Liver (tissue), 8 donors: ENCODE measurements at regions not wholly inside any gene's neighbourhood (a gene's known extent, or its start where the extent isn't known, plus 50 kb on each side); places are given as distances from the start of the nearest gene placed in this dataset.

ENCODE experiments used
- DNase-seq: peaks from one replicate; pipeline ENCODE4 v3.0.0-alpha.2; 2017; ENCODE audit warnings: low spot score
- H3K27ac ChIP-seq, 2 donors: one replicate each; pipeline ENCODE4 v1.7.0; 2013; ENCODE audit warnings: inconsistent platforms in 2 of 2, low read length in 2 of 2, control low read depth in 1 of 2, low read depth in 1 of 2, mild to moderate bottlenecking in 1 of 2
- H3K27me3 ChIP-seq, 4 donors: one replicate each; pipeline versions ENCODE4 v1.6.1 to v1.7.0; 2013; ENCODE audit warnings: low read length in 3 of 4, inconsistent platforms in 1 of 4, mild to moderate bottlenecking in 1 of 4, moderate library complexity in 1 of 4; ENCODE audit not compliant: control insufficient read depth in 4 of 4, insufficient read depth in 4 of 4
- H3K36me3 ChIP-seq, 4 donors: one replicate each; pipeline versions ENCODE4 v1.6.1 to v1.7.0; 2013; ENCODE audit warnings: low read length in 3 of 4, mild to moderate bottlenecking in 3 of 4, low read depth in 1 of 4, moderate library complexity in 1 of 4; ENCODE audit not compliant: control insufficient read depth in 4 of 4, insufficient read depth in 3 of 4
- H3K4me1 ChIP-seq, 4 donors: one replicate each; pipeline versions ENCODE4 v1.6.1 to v1.7.0; 2013; ENCODE audit warnings: low read length in 3 of 4, mild to moderate bottlenecking in 3 of 4, moderate library complexity in 1 of 4; ENCODE audit not compliant: control insufficient read depth in 4 of 4, insufficient read depth in 4 of 4
- H3K4me3 ChIP-seq, 3 donors: one replicate each; pipeline versions ENCODE4 v1.6.1 to v1.7.0; 2013; ENCODE audit warnings: low read length in 3 of 3, control low read depth in 1 of 3, low read depth in 1 of 3, mild to moderate bottlenecking in 1 of 3
- H3K9ac ChIP-seq, 2 donors: one replicate each; pipeline ENCODE4 v1.7.0; 2013; ENCODE audit warnings: low read length in 2 of 2, mild to moderate bottlenecking in 2 of 2, moderate library complexity in 2 of 2, control low read depth in 1 of 2, low read depth in 1 of 2
- H3K9me3 ChIP-seq, 4 donors: one replicate each; pipeline versions ENCODE4 v1.6.1 to v1.7.0; 2013; ENCODE audit warnings: low read length in 3 of 4; ENCODE audit not compliant: control insufficient read depth in 4 of 4
- EGR1 ChIP-seq, 2 donors: IDR thresholded peaks; 2 replicates each; pipeline ENCODE4 v1.6.1; 2016 to 2018; ENCODE audit warnings: antibody characterized with exemption in 2 of 2, low read depth in 2 of 2
- FOXA1 ChIP-seq: IDR thresholded peaks from 2 replicates; pipeline ENCODE4 v1.6.1; 2016; ENCODE audit warnings: antibody characterized with exemption
- FOXA2 ChIP-seq: IDR thresholded peaks from 2 replicates; pipeline ENCODE4 v1.6.1; 2016; ENCODE audit warnings: antibody characterized with exemption
- GABPA ChIP-seq, 2 donors: IDR thresholded peaks in 1 of 2; conservative IDR thresholded peaks in 1 of 2; 2 replicates each; pipeline ENCODE4 v1.6.1; 2016; ENCODE audit warnings: antibody characterized with exemption in 2 of 2, mild to moderate bottlenecking in 1 of 2, moderate library complexity in 1 of 2
- HNF4A ChIP-seq, 2 donors: conservative IDR thresholded peaks; 2 replicates each; pipeline ENCODE4 v1.6.1; 2016; ENCODE audit warnings: antibody characterized with exemption in 2 of 2, mild to moderate bottlenecking in 2 of 2
- HNF4G ChIP-seq: IDR thresholded peaks from 2 replicates; pipeline ENCODE4 v1.6.1; 2016; ENCODE audit warnings: antibody characterized with exemption
- JUND ChIP-seq, 2 donors: IDR thresholded peaks; 2 replicates each; pipeline ENCODE4 v1.6.1; 2016; ENCODE audit warnings: antibody characterized with exemption in 2 of 2
- NR2F2 ChIP-seq: IDR thresholded peaks from 2 replicates; pipeline ENCODE4 v1.6.1; 2016; ENCODE audit warnings: antibody characterized with exemption
- RAD21 ChIP-seq, 2 donors: IDR thresholded peaks; 2 replicates each; pipeline ENCODE4 v1.6.1; 2016; ENCODE audit warnings: antibody characterized with exemption in 2 of 2, mild to moderate bottlenecking in 2 of 2
- RXRA ChIP-seq, 2 donors: IDR thresholded peaks; 2 replicates each; pipeline ENCODE4 v1.6.1; 2017 to 2018; ENCODE audit warnings: antibody characterized with exemption in 2 of 2, mild to moderate bottlenecking in 1 of 2
- SP1 ChIP-seq: IDR thresholded peaks from 2 replicates; pipeline ENCODE4 v1.6.1; 2018; ENCODE audit warnings: antibody characterized with exemption, mild to moderate bottlenecking
- TAF1 ChIP-seq: conservative IDR thresholded peaks from 2 replicates; pipeline ENCODE4 v1.6.1; 2016; ENCODE audit warnings: antibody characterized with exemption, mild to moderate bottlenecking
- YY1 ChIP-seq: IDR thresholded peaks from 2 replicates; pipeline ENCODE4 v1.6.1; 2016; ENCODE audit warnings: antibody characterized with exemption, mild to moderate bottlenecking
- WGBS: extraction: QIAGEN DNeasy Blood & Tissue Kit; methylation state at CpG from one replicate; pipeline ENCODE4 v1.1.7; 2013; 5-methylcytosine and 5-hydroxymethylcytosine counted together
- TF ChIP-seq, protein P1 (sequence below): IDR thresholded peaks from 2 replicates; pipeline ENCODE4 v1.6.1; 2016; ENCODE audit warnings: antibody characterized with exemption, mild to moderate bottlenecking
- TF ChIP-seq, protein P2 (sequence below): IDR thresholded peaks from 2 replicates; pipeline ENCODE4 v1.6.1; 2016; ENCODE audit warnings: antibody characterized with exemption
- TF ChIP-seq, protein P3 (sequence below): IDR thresholded peaks from 2 replicates; pipeline ENCODE4 v1.6.1; 2016; ENCODE audit warnings: antibody characterized with exemption
- TF ChIP-seq, protein P4 (sequence below): IDR thresholded peaks from 2 replicates; pipeline ENCODE4 v1.6.1; 2016; ENCODE audit warnings: antibody characterized with exemption
- TF ChIP-seq, protein P5 (sequence below): fragments of 150-350 bp; IDR thresholded peaks from 2 replicates; pipeline ENCODE4 v1.5.1; 2017; ENCODE audit warnings: improper control_type of control experiment, low read depth, low read length; ENCODE audit not compliant: missing input control
- donor health status: healthy.
- donor health status: healthy.
- donor health status: healthy.
- donor health status: healthy.
- donor health status: healthy.

DNA sequence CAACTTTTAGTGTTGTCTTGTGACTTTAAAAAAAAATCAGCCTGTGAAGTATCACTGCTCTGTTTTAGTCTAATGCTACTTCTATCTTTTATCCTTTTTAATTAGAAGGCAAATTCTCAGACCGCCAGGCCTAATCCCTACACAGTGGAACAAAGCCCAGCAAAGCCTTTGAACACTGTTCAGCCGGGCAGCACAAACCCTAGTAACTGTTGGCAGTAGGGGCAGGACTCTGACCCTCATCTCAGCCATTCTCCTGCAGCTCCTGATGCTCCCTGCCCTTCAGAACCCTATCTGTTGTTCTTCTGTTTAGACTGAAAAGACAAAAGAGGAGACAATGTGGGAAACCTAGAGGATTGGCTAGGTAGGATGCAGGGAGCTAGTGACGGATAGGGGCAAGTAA is 78.0 kb upstream of the OTX2 start:
- no peak overlapping the region for H3K4me3 ChIP-seq
- H3K27ac ChIP-seq, result no peak overlapping the region
- H3K9me3 ChIP-seq, result no peaks in the 10 kb centered on the region
- 64% methylated on average over 3 of the region's 3 CpGs for WGBS
- TF ChIP-seq TAF1, result no peak
- TF ChIP-seq GABPA (IDR thresholded peaks at IDR 0.05 in 1 of 2, conservative IDR thresholded peaks at IDR 0.05 in 1 of 2), result no peak
- no peak for TF ChIP-seq HNF4A (conservative IDR thresholded peaks at IDR 0.05)
- no peak for TF ChIP-seq EGR1 (IDR thresholded peaks at IDR 0.05; ENCODE audit: low read depth in 2 of 2)
- TF ChIP-seq, protein P1, sequence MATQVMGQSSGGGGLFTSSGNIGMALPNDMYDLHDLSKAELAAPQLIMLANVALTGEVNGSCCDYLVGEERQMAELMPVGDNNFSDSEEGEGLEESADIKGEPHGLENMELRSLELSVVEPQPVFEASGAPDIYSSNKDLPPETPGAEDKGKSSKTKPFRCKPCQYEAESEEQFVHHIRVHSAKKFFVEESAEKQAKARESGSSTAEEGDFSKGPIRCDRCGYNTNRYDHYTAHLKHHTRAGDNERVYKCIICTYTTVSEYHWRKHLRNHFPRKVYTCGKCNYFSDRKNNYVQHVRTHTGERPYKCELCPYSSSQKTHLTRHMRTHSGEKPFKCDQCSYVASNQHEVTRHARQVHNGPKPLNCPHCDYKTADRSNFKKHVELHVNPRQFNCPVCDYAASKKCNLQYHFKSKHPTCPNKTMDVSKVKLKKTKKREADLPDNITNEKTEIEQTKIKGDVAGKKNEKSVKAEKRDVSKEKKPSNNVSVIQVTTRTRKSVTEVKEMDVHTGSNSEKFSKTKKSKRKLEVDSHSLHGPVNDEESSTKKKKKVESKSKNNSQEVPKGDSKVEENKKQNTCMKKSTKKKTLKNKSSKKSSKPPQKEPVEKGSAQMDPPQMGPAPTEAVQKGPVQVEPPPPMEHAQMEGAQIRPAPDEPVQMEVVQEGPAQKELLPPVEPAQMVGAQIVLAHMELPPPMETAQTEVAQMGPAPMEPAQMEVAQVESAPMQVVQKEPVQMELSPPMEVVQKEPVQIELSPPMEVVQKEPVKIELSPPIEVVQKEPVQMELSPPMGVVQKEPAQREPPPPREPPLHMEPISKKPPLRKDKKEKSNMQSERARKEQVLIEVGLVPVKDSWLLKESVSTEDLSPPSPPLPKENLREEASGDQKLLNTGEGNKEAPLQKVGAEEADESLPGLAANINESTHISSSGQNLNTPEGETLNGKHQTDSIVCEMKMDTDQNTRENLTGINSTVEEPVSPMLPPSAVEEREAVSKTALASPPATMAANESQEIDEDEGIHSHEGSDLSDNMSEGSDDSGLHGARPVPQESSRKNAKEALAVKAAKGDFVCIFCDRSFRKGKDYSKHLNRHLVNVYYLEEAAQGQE, result no peak
- no peak for TF ChIP-seq SP1
- no peak for TF ChIP-seq HNF4G
- TF ChIP-seq JUND (IDR thresholded peaks at IDR 0.05), result no peak
- TF ChIP-seq, protein P2, sequence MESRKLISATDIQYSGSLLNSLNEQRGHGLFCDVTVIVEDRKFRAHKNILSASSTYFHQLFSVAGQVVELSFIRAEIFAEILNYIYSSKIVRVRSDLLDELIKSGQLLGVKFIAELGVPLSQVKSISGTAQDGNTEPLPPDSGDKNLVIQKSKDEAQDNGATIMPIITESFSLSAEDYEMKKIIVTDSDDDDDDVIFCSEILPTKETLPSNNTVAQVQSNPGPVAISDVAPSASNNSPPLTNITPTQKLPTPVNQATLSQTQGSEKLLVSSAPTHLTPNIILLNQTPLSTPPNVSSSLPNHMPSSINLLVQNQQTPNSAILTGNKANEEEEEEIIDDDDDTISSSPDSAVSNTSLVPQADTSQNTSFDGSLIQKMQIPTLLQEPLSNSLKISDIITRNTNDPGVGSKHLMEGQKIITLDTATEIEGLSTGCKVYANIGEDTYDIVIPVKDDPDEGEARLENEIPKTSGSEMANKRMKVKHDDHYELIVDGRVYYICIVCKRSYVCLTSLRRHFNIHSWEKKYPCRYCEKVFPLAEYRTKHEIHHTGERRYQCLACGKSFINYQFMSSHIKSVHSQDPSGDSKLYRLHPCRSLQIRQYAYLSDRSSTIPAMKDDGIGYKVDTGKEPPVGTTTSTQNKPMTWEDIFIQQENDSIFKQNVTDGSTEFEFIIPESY, result no peak
- TF ChIP-seq RXRA (IDR thresholded peaks at IDR 0.05), result no peak
- no peak for TF ChIP-seq FOXA2
- TF ChIP-seq, protein P3, sequence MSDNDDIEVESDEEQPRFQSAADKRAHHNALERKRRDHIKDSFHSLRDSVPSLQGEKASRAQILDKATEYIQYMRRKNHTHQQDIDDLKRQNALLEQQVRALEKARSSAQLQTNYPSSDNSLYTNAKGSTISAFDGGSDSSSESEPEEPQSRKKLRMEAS, result no peak
- TF ChIP-seq RAD21 (IDR thresholded peaks at IDR 0.05), result no peak
- TF ChIP-seq FOXA1, result no peak
- no peak for TF ChIP-seq NR2F2
- TF ChIP-seq, protein P4, sequence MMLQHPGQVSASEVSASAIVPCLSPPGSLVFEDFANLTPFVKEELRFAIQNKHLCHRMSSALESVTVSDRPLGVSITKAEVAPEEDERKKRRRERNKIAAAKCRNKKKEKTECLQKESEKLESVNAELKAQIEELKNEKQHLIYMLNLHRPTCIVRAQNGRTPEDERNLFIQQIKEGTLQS, result no peak
- TF ChIP-seq, protein P5, sequence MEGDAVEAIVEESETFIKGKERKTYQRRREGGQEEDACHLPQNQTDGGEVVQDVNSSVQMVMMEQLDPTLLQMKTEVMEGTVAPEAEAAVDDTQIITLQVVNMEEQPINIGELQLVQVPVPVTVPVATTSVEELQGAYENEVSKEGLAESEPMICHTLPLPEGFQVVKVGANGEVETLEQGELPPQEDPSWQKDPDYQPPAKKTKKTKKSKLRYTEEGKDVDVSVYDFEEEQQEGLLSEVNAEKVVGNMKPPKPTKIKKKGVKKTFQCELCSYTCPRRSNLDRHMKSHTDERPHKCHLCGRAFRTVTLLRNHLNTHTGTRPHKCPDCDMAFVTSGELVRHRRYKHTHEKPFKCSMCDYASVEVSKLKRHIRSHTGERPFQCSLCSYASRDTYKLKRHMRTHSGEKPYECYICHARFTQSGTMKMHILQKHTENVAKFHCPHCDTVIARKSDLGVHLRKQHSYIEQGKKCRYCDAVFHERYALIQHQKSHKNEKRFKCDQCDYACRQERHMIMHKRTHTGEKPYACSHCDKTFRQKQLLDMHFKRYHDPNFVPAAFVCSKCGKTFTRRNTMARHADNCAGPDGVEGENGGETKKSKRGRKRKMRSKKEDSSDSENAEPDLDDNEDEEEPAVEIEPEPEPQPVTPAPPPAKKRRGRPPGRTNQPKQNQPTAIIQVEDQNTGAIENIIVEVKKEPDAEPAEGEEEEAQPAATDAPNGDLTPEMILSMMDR, result no peak
- TF ChIP-seq YY1, result no peak
- peaks cover 0 to 3% (median under 1%) of the 10 kb centered on the region in 4 donors for H3K27me3 ChIP-seq
- DNase-seq, result no peak
- no peak overlapping the region for H3K9ac ChIP-seq
- H3K36me3 ChIP-seq, result no peaks in the 10 kb centered on the region
- H3K4me1 ChIP-seq, result peaks cover 0 to 3% (median 0%) of the 10 kb centered on the region in 4 donors
